H9 (cell line): ENCODE measurements at regions not wholly inside any gene's neighbourhood (a gene's known extent, or its start where the extent isn't known, plus 50 kb on each side); places are given as distances from the start of the nearest gene placed in this dataset.

Experiments
- DNase-seq: peaks from one replicate; pipeline ENCODE4 v3.0.0-alpha.2; 2017
- H2AFZ ChIP-seq: one replicate; pipeline ENCODE4 v1.6.1; 2013; ENCODE audit warnings: mild to moderate bottlenecking, low read length, control low read depth, moderate library complexity
- H2AK5ac ChIP-seq: 2 replicates; pipeline ENCODE4 v1.6.1; 2013; ENCODE audit warnings: low read length, control low read depth, mixed read lengths; ENCODE audit not compliant: insufficient read length
- H2BK120ac ChIP-seq: one replicate; pipeline ENCODE4 v1.6.1; 2013; ENCODE audit warnings: low read depth, mild to moderate bottlenecking, low read length, control low read depth, inconsistent platforms; ENCODE audit not compliant: poor library complexity, severe bottlenecking
- H2BK12ac ChIP-seq: 2 replicates; pipeline ENCODE4 v1.6.1; 2013; ENCODE audit warnings: low read length, control low read depth, mixed read lengths, low read depth; ENCODE audit not compliant: insufficient read length
- H2BK15ac ChIP-seq: 2 replicates; pipeline ENCODE4 v1.6.1; 2013; ENCODE audit warnings: low read depth, low read length, control low read depth
- H2BK20ac ChIP-seq: one replicate; pipeline ENCODE4 v1.6.1; 2013; ENCODE audit warnings: low read depth, mild to moderate bottlenecking, low read length, control low read depth, inconsistent platforms; ENCODE audit not compliant: poor library complexity, severe bottlenecking
- H2BK5ac ChIP-seq: 2 replicates; pipeline ENCODE4 v1.6.1; 2013; ENCODE audit warnings: low read length, control low read depth, mixed read lengths; ENCODE audit not compliant: insufficient read length
- H3K14ac ChIP-seq: 2 replicates; pipeline ENCODE4 v1.6.1; 2013; ENCODE audit warnings: low read length, control low read depth; ENCODE audit not compliant: insufficient read depth
- H3K18ac ChIP-seq: 2 replicates; pipeline ENCODE4 v1.6.1; 2013; ENCODE audit warnings: low read depth, mild to moderate bottlenecking, mixed read lengths, low read length, control low read depth; ENCODE audit not compliant: insufficient read length
- H3K23ac ChIP-seq: 2 replicates; pipeline ENCODE4 v1.6.1; 2013; ENCODE audit warnings: low read length, control low read depth, mixed read lengths, low read depth; ENCODE audit not compliant: insufficient read length
- H3K23me2 ChIP-seq: 2 replicates; pipeline ENCODE4 v1.6.1; 2013; ENCODE audit warnings: low read depth, mild to moderate bottlenecking, mixed read lengths, low read length, control low read depth; ENCODE audit not compliant: insufficient read length, poor library complexity, severe bottlenecking
- H3K27ac ChIP-seq: 2 replicates; pipeline ENCODE4 v1.5.1; 2013; ENCODE audit warnings: low read length, control low read depth, mixed read lengths, low read depth; ENCODE audit not compliant: insufficient read length
- H3K27me3 ChIP-seq: 2 replicates; pipeline ENCODE4 v1.6.1; 2013; ENCODE audit warnings: low read length, control low read depth, inconsistent platforms; ENCODE audit not compliant: insufficient read depth
- H3K4ac ChIP-seq: 2 replicates; pipeline ENCODE4 v1.6.1; 2013; ENCODE audit warnings: low read depth, mild to moderate bottlenecking, control low read depth, inconsistent platforms, low read length, moderate library complexity
- H3K4me1 ChIP-seq: 2 replicates; pipeline ENCODE4 v1.6.1; 2013; ENCODE audit warnings: low read length, control low read depth, inconsistent platforms; ENCODE audit not compliant: insufficient read depth
- H3K4me2 ChIP-seq: 2 replicates; pipeline ENCODE4 v1.6.1; 2013; ENCODE audit warnings: low read length, control low read depth, mixed read lengths; ENCODE audit not compliant: insufficient read length, insufficient read depth
- H3K56ac ChIP-seq: 2 replicates; pipeline ENCODE4 v1.6.1; 2013; ENCODE audit warnings: low read depth, mild to moderate bottlenecking, mixed read lengths, low read length, control low read depth; ENCODE audit not compliant: insufficient read length
- H3K79me1 ChIP-seq: 2 replicates; pipeline ENCODE4 v1.6.1; 2013; ENCODE audit warnings: low read depth, mild to moderate bottlenecking, moderate library complexity, low read length, control low read depth, inconsistent platforms; ENCODE audit not compliant: insufficient read depth, poor library complexity, severe bottlenecking
- H3K79me2 ChIP-seq: 2 replicates; pipeline ENCODE4 v1.6.1; 2013; ENCODE audit warnings: low read length, control low read depth, inconsistent platforms; ENCODE audit not compliant: insufficient read depth
- H3K9ac ChIP-seq: 2 replicates; pipeline ENCODE4 v1.6.1; 2013; ENCODE audit warnings: low read length, control low read depth, mixed read lengths; ENCODE audit not compliant: insufficient read length; ENCODE audit errors: extremely low read depth
- H3K9me3 ChIP-seq: one replicate; pipeline ENCODE4 v1.6.1; 2013; ENCODE audit warnings: low read depth, low read length, inconsistent platforms; ENCODE audit not compliant: control insufficient read depth
- H3T11ph ChIP-seq: one replicate; pipeline ENCODE4 v1.6.1; 2013; ENCODE audit warnings: mild to moderate bottlenecking, low read length, control low read depth, inconsistent platforms
- H4K20me1 ChIP-seq: one replicate; pipeline ENCODE4 v1.6.1; 2013; ENCODE audit not compliant: control insufficient read depth, insufficient read length, insufficient read depth
- H4K5ac ChIP-seq: 2 replicates; pipeline ENCODE4 v1.6.1; 2013; ENCODE audit warnings: low read depth, mild to moderate bottlenecking, mixed read lengths, low read length, control low read depth; ENCODE audit not compliant: insufficient read length
- H4K8ac ChIP-seq: replicated peaks from 2 replicates; pipeline ENCODE4 v1.6.1; 2013; ENCODE audit warnings: low read length, control low read depth, mixed read lengths, low read depth; ENCODE audit not compliant: insufficient read length
- H4K91ac ChIP-seq: 2 replicates; pipeline ENCODE4 v1.6.1; 2013; ENCODE audit warnings: low read depth, mild to moderate bottlenecking, moderate library complexity, mixed read lengths, low read length, control low read depth; ENCODE audit not compliant: insufficient read length
- H3K27ac Mint-ChIP-seq, 3 experiments: 2 replicates in 2 of 3; 3 replicates in 1 of 3; pipeline ENCODE4 v1.8.0; 2020 to 2021; ENCODE audit warnings: mixed read lengths in 3 of 3, mild to moderate bottlenecking in 1 of 3, moderate library complexity in 1 of 3
- H3K27me3 Mint-ChIP-seq: 2 replicates; pipeline ENCODE4 v1.8.0; 2021; ENCODE audit warnings: low read depth, mild to moderate bottlenecking, moderate library complexity, mixed read lengths
- H3K36me3 Mint-ChIP-seq, 3 experiments: 2 replicates in 2 of 3; 3 replicates in 1 of 3; pipeline ENCODE4 v1.8.0; 2020 to 2021; ENCODE audit warnings: low read depth in 3 of 3, mixed read lengths in 3 of 3; ENCODE audit not compliant: insufficient read depth in 1 of 3
- H3K4me1 Mint-ChIP-seq, 2 experiments: 2 replicates each; pipeline ENCODE4 v1.8.0; 2020; ENCODE audit warnings: mixed read lengths in 2 of 2
- H3K4me3 Mint-ChIP-seq, 2 experiments: 2 replicates in 1 of 2; 3 replicates in 1 of 2; pipeline ENCODE4 v1.8.0; 2020 to 2021; ENCODE audit warnings: mild to moderate bottlenecking in 2 of 2, mixed read lengths in 2 of 2, moderate library complexity in 1 of 2
- H3K9me3 Mint-ChIP-seq, 2 experiments: 2 replicates in 1 of 2; 3 replicates in 1 of 2; pipeline ENCODE4 v1.8.0; 2020; ENCODE audit warnings: mild to moderate bottlenecking in 2 of 2, mixed read lengths in 2 of 2, moderate library complexity in 1 of 2
- CTCF ChIP-seq: fragments of 200-600 bp; sonication (generic); conservative IDR thresholded peaks from 3 replicates; pipeline ENCODE4 v1.8.0; 2021; ENCODE audit warnings: antibody characterized with exemption, mild to moderate bottlenecking
- WGBS: extraction: QIAGEN DNeasy Blood & Tissue Kit; methylation state at CpG from one replicate; pipeline ENCODE4 v1.1.7; 2013; ENCODE audit warnings: missing lambda C conversion rate, low lambda C conversion rate, mixed read lengths; ENCODE audit not compliant: insufficient read length; ENCODE audit errors: extremely low coverage; 5-methylcytosine and 5-hydroxymethylcytosine counted together

DNA sequence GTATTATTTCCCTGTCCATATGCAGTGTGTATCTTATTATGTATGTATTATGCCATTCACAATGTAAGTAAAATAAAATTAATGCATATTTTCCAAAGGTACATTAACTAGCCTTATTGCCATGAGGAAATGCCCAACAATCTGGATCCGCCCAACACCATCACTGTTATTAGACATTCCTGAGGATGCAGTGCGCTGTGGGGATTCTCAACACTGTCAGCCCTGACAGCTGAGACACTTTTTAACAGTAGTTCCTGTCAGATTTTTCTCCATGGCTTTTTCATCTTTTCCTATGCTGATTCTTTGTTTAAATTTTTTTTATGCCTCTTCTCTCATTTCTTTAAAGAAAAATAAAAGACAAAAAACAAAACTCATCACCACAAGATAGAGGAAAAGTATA lies 1632.9 kb upstream of the PABPC4L start:
- H3K4me3 Mint-ChIP-seq = no peak overlapping the region
- Histone ChIP-seq H4K20me1 (no peaks in the 10 kb centered on the region), H3K79me2 (no peaks in the 10 kb centered on the region), H3K18ac (no peak overlapping the region), H2AK5ac (no peak overlapping the region), H3T11ph (no peak overlapping the region), H3K23ac (no peak overlapping the region), H3K27me3 (no peaks in the 10 kb centered on the region), H2AFZ (no peak overlapping the region), H2BK20ac (no peak overlapping the region), H3K27ac (no peak overlapping the region), H4K8ac (no peak overlapping the region), H3K4me2 (no peak overlapping the region), H3K56ac (no peak overlapping the region), H3K4me1 (no peaks in the 10 kb centered on the region), H3K23me2 (no peaks in the 10 kb centered on the region), H2BK120ac (no peak overlapping the region), H2BK12ac (no peak overlapping the region), H3K9ac (no peak overlapping the region), H3K4ac (no peak overlapping the region), H4K5ac (no peak overlapping the region), H3K14ac (no peak overlapping the region), H2BK15ac (no peak overlapping the region), H3K9me3 (no peaks in the 10 kb centered on the region), H2BK5ac (no peak overlapping the region), H3K79me1 (no peaks in the 10 kb centered on the region), H4K91ac (no peak overlapping the region)
- no CpG with 5 or more reads among the region's 2 CpGs for WGBS
- no peaks in the 10 kb centered on the region for H3K27me3 Mint-ChIP-seq
- H3K36me3 Mint-ChIP-seq = no peaks in the 10 kb centered on the region
- TF ChIP-seq CTCF = no peak
- H3K4me1 Mint-ChIP-seq = peaks cover 0 to 6% of the 10 kb centered on the region in 2 experiments; a peak in 3 of 4 replicates
- no peaks in the 10 kb centered on the region for H3K9me3 Mint-ChIP-seq
- DNase-seq = no peak
- no peak overlapping the region for H3K27ac Mint-ChIP-seq
